WI38 (cell line): ENCODE measurements at regions not wholly inside any gene's neighbourhood (a gene's known extent, or its start where the extent isn't known, plus 50 kb on each side); places are given as distances from the start of the nearest gene placed in this dataset.

ENCODE experiments used
- H3K4me3 ChIP-seq: 2 replicates; pipeline ENCODE4 v1.5.1; 2011; ENCODE audit warnings: low read depth, mild to moderate bottlenecking, control low read depth, low read length
- TF ChIP-seq, protein P1 (sequence below): IDR thresholded peaks from 2 replicates; pipeline ENCODE4 v1.5.1; 2012; ENCODE audit warnings: low read depth, mild to moderate bottlenecking, control low read depth, low read length

DNA sequence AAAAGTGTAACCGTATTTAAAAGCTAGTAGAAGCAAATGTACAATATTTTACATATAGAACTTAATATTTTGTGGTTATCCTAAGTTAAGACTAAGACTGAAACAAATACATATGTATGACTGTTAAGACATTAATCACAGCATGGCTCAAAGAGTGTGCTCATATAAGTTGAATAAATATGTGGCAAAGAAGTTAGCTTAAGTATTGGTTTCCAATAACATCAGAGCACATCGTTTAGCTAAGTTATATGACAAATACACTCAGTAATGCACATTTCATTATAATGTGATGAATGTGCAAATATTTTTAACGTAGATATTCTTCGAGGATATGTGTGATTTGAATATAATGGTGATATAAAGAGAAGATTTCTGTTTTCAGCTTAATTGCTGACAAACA is 253.8 kb downstream of the SLITRK5 start:
- H3K4me3 ChIP-seq: no peak overlapping the region
- TF ChIP-seq, protein P1, sequence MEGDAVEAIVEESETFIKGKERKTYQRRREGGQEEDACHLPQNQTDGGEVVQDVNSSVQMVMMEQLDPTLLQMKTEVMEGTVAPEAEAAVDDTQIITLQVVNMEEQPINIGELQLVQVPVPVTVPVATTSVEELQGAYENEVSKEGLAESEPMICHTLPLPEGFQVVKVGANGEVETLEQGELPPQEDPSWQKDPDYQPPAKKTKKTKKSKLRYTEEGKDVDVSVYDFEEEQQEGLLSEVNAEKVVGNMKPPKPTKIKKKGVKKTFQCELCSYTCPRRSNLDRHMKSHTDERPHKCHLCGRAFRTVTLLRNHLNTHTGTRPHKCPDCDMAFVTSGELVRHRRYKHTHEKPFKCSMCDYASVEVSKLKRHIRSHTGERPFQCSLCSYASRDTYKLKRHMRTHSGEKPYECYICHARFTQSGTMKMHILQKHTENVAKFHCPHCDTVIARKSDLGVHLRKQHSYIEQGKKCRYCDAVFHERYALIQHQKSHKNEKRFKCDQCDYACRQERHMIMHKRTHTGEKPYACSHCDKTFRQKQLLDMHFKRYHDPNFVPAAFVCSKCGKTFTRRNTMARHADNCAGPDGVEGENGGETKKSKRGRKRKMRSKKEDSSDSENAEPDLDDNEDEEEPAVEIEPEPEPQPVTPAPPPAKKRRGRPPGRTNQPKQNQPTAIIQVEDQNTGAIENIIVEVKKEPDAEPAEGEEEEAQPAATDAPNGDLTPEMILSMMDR: no peak

DNA sequence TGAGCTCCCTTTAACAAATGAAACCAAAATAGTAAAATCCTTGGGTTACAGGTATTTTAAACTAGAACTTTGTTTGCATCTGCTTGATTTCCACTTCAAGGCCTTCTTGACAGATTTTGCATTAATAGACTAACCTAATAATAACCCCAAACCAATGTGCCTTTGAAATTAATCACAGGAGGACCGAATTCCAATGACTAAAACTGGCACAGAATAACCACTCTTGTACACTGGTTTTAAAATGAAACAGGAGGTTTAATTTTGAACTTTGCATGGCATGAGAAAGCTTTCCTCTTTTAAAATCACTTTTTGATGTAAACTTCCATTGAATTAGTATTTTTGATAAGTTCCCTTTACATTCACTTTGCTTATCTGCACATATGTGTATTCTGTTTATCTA is 269.6 kb downstream of the SLITRK5 start:
- no peak overlapping the region for H3K4me3 ChIP-seq
- TF ChIP-seq, protein P1: no peak

DNA sequence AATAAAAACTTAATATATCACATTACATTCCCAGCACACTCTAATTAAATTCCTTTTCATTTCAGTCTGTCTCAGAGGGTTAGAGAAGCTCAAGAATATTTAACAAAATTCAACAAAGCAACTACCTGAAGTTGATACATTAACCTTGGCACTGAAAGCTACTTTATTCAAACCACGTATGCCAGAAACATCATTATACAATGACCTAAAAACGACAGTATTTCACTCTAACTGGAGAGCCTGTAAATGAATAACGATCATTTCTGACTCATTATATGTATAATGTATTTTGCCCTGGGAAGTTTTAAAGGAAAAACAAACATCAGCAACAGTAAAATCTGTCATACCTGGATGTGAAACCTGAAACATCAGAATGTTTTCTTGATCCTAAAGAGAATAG is 270.1 kb downstream of the SLITRK5 start:
- TF ChIP-seq, protein P1: no peak

DNA sequence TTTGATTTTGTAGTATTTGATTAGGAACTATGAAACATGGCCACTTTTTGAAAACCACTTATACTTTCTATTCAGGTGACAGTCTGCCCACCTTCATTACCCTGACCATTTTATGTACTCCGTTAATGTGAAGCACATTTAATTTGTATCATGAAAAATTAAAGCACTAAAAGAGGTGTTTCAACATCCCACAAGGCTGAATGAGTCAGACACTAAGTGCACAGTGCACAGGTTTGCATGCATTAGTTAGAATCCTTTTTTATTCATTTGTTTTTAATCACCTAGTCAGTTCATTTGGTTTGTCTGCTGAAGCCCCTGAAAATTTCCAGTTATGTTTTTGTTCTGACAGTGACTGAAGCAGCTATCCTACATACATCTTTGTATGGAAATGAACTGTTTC is 271.0 kb downstream of the SLITRK5 start:
- no peak overlapping the region for H3K4me3 ChIP-seq
- TF ChIP-seq, protein P1: no peak

More for the DNA sequence above, 270.1 kb downstream of the SLITRK5 start:
- H3K4me3 ChIP-seq: no peak overlapping the region

DNA sequence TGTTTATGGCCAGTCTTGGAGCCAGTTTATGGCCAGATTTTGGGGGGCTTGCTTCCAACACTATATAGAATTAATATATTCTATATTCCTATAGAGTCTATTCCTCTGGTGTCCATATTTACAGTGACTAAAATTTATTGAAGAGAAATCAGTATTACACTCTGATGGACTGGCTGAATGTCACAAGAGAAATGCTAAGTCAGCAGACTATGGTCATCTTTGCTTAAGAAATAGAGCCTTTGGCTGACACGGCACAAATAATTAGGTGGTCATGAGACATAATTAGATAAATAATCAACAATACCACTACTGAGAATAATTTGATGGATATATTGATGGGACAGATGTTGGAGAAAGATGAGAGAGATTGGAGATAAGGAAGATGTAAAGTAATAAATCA is 272.9 kb downstream of the SLITRK5 start:
- H3K4me3 ChIP-seq: no peak overlapping the region
- TF ChIP-seq, protein P1: no peak

DNA sequence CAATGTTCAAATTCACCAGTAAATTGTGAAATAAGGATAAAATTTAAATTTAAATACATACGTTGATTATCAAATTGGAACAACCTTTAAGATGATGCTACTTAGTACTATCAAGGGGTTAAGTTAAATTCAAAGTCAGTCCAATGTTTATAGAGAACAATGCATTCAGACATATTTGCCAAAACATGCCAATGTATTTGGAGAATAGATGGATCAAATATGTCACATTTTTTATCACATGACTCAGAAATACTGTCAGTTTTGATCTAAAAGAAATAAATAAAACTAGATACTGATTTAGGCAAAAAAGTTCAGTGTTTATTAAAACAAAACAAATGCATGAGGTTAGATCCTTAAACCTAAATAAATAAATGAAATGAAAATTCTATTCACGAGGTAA is 281.2 kb downstream of the SLITRK5 start:
- no peak overlapping the region for H3K4me3 ChIP-seq
- TF ChIP-seq, protein P1: no peak

DNA sequence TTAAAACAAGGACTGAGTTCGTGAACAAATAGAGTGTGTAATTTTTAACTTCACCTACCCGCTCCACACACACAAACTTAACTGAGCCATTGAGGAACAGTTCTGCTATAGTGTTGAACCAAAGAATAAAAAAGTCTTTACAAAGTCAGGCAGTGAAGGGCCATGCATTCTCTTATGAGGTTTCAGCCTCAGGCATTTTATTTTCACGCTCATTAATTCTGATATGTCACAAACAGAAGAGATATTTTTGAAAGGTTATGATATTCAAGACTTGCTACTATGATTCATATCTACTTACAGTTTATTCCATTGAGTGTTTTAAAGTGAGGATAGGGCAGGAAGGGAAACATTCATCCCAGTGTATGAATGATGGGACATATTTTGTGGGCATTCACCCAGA is 282.2 kb downstream of the SLITRK5 start:
- H3K4me3 ChIP-seq: no peak overlapping the region

More for the DNA sequence above, 282.2 kb downstream of the SLITRK5 start:
- TF ChIP-seq, protein P1: no peak
